ENCODE measurements at regions not wholly inside any gene's neighbourhood (a gene's known extent, or its start where the extent isn't known, plus 50 kb on each side); places are given as distances from the start of the nearest gene placed in this dataset.

DNA sequence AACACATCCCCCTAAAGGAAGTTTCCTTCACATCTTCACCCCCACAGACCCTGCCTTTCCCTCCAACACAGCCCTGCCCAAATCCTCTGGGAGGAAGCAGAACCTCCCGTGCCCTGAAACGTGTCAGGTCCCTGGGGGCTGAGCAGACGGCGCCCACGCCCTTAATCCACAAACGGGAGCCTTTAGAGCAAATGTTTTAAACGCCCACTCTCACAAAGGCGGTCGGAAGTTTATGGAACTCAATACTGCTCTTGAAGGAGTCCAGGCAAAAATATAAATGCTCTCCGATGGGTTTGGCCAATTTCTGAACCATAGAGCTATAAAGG is 237.1 kb upstream of the AFDN start:
- no peak overlapping the region for H3K27ac ChIP-seq (replicated peaks)
- no peaks in the 10 kb centered on the region for H3K27me3 ChIP-seq (ENCODE audit: low read depth)
- H3K4me3 ChIP-seq: no peak overlapping the region
- intact Hi-C loops (cut with micrococcal nuclease): no loop called here
- DNase-seq: no peak
- TF ChIP-seq, protein P1, sequence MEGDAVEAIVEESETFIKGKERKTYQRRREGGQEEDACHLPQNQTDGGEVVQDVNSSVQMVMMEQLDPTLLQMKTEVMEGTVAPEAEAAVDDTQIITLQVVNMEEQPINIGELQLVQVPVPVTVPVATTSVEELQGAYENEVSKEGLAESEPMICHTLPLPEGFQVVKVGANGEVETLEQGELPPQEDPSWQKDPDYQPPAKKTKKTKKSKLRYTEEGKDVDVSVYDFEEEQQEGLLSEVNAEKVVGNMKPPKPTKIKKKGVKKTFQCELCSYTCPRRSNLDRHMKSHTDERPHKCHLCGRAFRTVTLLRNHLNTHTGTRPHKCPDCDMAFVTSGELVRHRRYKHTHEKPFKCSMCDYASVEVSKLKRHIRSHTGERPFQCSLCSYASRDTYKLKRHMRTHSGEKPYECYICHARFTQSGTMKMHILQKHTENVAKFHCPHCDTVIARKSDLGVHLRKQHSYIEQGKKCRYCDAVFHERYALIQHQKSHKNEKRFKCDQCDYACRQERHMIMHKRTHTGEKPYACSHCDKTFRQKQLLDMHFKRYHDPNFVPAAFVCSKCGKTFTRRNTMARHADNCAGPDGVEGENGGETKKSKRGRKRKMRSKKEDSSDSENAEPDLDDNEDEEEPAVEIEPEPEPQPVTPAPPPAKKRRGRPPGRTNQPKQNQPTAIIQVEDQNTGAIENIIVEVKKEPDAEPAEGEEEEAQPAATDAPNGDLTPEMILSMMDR (IDR thresholded peaks at IDR 0.05; ENCODE audit: borderline replicate concordance): no peak
- peaks cover 19% of the 10 kb centered on the region for H3K9me3 ChIP-seq (replicated peaks)
- H3K36me3 ChIP-seq: no peaks in the 10 kb centered on the region
- H3K4me1 ChIP-seq: peaks cover 11% of the 10 kb centered on the region

DNA sequence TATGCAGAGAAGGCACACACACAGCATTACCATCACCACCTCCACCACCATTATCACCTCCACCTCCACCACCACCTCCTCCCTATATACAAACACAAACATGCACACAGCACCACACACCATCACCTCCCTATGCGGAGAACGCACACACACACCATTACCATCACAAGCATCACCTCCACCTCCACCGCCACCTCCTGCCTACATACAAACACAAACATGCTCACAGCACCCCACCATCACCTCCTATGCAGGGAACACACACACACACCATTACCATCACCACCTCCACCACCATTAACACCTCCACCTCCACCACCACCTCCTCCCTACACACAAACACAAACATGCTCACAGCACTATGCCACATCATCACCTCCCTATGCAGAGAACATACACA is 236.5 kb upstream of the AFDN start:
- intact Hi-C loops (cut with micrococcal nuclease): no loop called here
- no peaks in the 10 kb centered on the region for H3K36me3 ChIP-seq
- H3K4me1 ChIP-seq: peaks cover 11% of the 10 kb centered on the region
- H3K27ac ChIP-seq (replicated peaks): no peak overlapping the region
- no peak for DNase-seq
- H3K4me3 ChIP-seq: no peak overlapping the region
- H3K9me3 ChIP-seq (replicated peaks): peaks cover 14% of the 10 kb centered on the region
- TF ChIP-seq, protein P1 (IDR thresholded peaks at IDR 0.05; ENCODE audit: borderline replicate concordance): no peak
- H3K27me3 ChIP-seq (ENCODE audit: low read depth): no peaks in the 10 kb centered on the region

Measured in left ventricle myocardium inferior (tissue), 1 donor.